Activated CD4-positive, alpha-beta T cell treated with anti-CD3 and anti-CD28 coated beads, Interleukin-2, amount 10 ng/mL, durations not matched to agents 7 days and 5 days (primary cell): ENCODE measurements at regions not wholly inside any gene's neighbourhood (a gene's known extent, or its start where the extent isn't known, plus 50 kb on each side); places are given as distances from the start of the nearest gene placed in this dataset.

Experiments used
- CTCF ChIA-PET: fragments of 350-600 bp; sonication (Branson Sonifier 250); formaldehyde crosslinking; loops from one replicate; lab custom pipeline; 2021; ENCODE audit warnings: antibody characterized with exemption; lab: Charles Lee
- POLR2A ChIA-PET: fragments of 350-600 bp; sonication (Branson Sonifier 250); formaldehyde crosslinking; loops from one replicate; lab custom pipeline; 2021; ENCODE audit warnings: antibody characterized with exemption; lab: Charles Lee
- DNase-seq: peaks from one replicate; pipeline ENCODE4 v3.0.0-alpha.2; 2020
- H3K27ac Mint-ChIP-seq: one replicate; pipeline ENCODE4 v1.8.0; 2021; ENCODE audit warnings: mild to moderate bottlenecking, moderate library complexity, mixed read lengths
- H3K27me3 Mint-ChIP-seq: one replicate; pipeline ENCODE4 v1.8.0; 2021; ENCODE audit warnings: mixed read lengths
- H3K36me3 Mint-ChIP-seq: one replicate; pipeline ENCODE4 v1.8.0; 2021; ENCODE audit warnings: low read depth, mixed read lengths
- H3K4me1 Mint-ChIP-seq: one replicate; pipeline ENCODE4 v1.8.0; 2021; ENCODE audit warnings: mixed read lengths
- H3K4me3 Mint-ChIP-seq: one replicate; pipeline ENCODE4 v1.8.0; 2021; ENCODE audit warnings: mild to moderate bottlenecking, moderate library complexity, mixed read lengths
- H3K9me3 Mint-ChIP-seq: one replicate; pipeline ENCODE4 v1.8.0; 2021; ENCODE audit warnings: mixed read lengths

- peaks cover 5% of the 10 kb centered on the region for H3K27me3 Mint-ChIP-seq
Observed at GRCh38 chr10:71023704-71024283, 135.4 kb upstream of the PCBD1 start.

GRCh38 chr10:71024490-71024889, 136.1 kb upstream of the PCBD1 start:
- Mint-ChIP-seq H3K9me3 (no peaks in the 10 kb centered on the region), H3K27ac (no peak overlapping the region), H3K4me3 (no peak overlapping the region), H3K4me1 (no peaks in the 10 kb centered on the region), H3K36me3 (no peaks in the 10 kb centered on the region), H3K27me3 (peaks cover 5% of the 10 kb centered on the region)
- CTCF ChIA-PET = no interaction called here
- POLR2A ChIA-PET = no interaction called here
- DNase-seq = no peak

More at GRCh38 chr10:71023704-71024283, 135.4 kb upstream of the PCBD1 start:
- Mint-ChIP-seq H3K36me3 (no peaks in the 10 kb centered on the region), H3K27ac (no peak overlapping the region), H3K4me3 (no peak overlapping the region), H3K4me1 (no peaks in the 10 kb centered on the region), H3K9me3 (no peaks in the 10 kb centered on the region)
- DNase-seq = no peak
- ChIA-PET POLR2A (no interaction called here), CTCF (no interaction called here)

- H3K27ac Mint-ChIP-seq = no peak overlapping the region
- H3K36me3 Mint-ChIP-seq = no peaks in the 10 kb centered on the region
- CTCF ChIA-PET = interaction anchor here (1.2 kb wide), 1 partner anchor 9 kb away, joined by 3 read pairs; no protein-coding TSS in a partner anchor
- H3K4me3 Mint-ChIP-seq = no peak overlapping the region
- DNase-seq = no peak
- H3K27me3 Mint-ChIP-seq = peaks cover 5% of the 10 kb centered on the region
- POLR2A ChIA-PET = no interaction called here
- H3K4me1 Mint-ChIP-seq = no peaks in the 10 kb centered on the region
- H3K9me3 Mint-ChIP-seq = no peaks in the 10 kb centered on the region
Observed at GRCh38 chr10:71025535-71025934, 137.2 kb upstream of the PCBD1 start.

- POLR2A ChIA-PET = no interaction called here
- Mint-ChIP-seq H3K27ac (no peak overlapping the region), H3K36me3 (no peaks in the 10 kb centered on the region), H3K9me3 (no peaks in the 10 kb centered on the region), H3K27me3 (peaks cover 3% of the 10 kb centered on the region), H3K4me3 (no peak overlapping the region), H3K4me1 (no peaks in the 10 kb centered on the region)
- CTCF ChIA-PET = no interaction called here
- DNase-seq = no peak
Observed at GRCh38 chr10:71028066-71028465, 139.7 kb upstream of the PCBD1 start.

- CTCF ChIA-PET = interaction anchor here (0.6 kb wide), 1 partner anchor 1163 kb away, joined by 3 read pairs; no protein-coding TSS in a partner anchor
- POLR2A ChIA-PET = no interaction called here
- H3K9me3 Mint-ChIP-seq = no peaks in the 10 kb centered on the region
- DNase-seq = no peak
- H3K27me3 Mint-ChIP-seq = no peaks in the 10 kb centered on the region
- H3K36me3 Mint-ChIP-seq = no peaks in the 10 kb centered on the region
- H3K4me1 Mint-ChIP-seq = no peaks in the 10 kb centered on the region
- no peak overlapping the region for H3K27ac Mint-ChIP-seq
- no peak overlapping the region for H3K4me3 Mint-ChIP-seq
Observed at GRCh38 chr10:71029411-71029892, 141.1 kb upstream of the PCBD1 start.

GRCh38 chr10:71029907-71030306, 141.5 kb upstream of the PCBD1 start:
- no peak overlapping the region for H3K4me3 Mint-ChIP-seq
- POLR2A ChIA-PET = no interaction called here

GRCh38 chr10:71031026-71031425, 142.7 kb upstream of the PCBD1 start:
- Mint-ChIP-seq H3K27me3 (no peaks in the 10 kb centered on the region), H3K9me3 (no peaks in the 10 kb centered on the region), H3K36me3 (no peaks in the 10 kb centered on the region)

More at GRCh38 chr10:71029907-71030306, 141.5 kb upstream of the PCBD1 start:
- DNase-seq = no peak
- no peaks in the 10 kb centered on the region for H3K9me3 Mint-ChIP-seq
- CTCF ChIA-PET = interaction anchor here (0.6 kb wide), 1 partner anchor 1163 kb away, joined by 3 read pairs; no protein-coding TSS in a partner anchor
- no peaks in the 10 kb centered on the region for H3K36me3 Mint-ChIP-seq
- H3K27ac Mint-ChIP-seq = no peak overlapping the region
- no peaks in the 10 kb centered on the region for H3K4me1 Mint-ChIP-seq
- H3K27me3 Mint-ChIP-seq = no peaks in the 10 kb centered on the region

GRCh38 chr10:71031603-71032002, 143.2 kb upstream of the PCBD1 start:
- H3K36me3 Mint-ChIP-seq = no peaks in the 10 kb centered on the region

More at GRCh38 chr10:71031026-71031425, 142.7 kb upstream of the PCBD1 start:
- no peak overlapping the region for H3K27ac Mint-ChIP-seq
- POLR2A ChIA-PET = no interaction called here
- no peak for DNase-seq
- no peak overlapping the region for H3K4me3 Mint-ChIP-seq
- CTCF ChIA-PET = no interaction called here
- H3K4me1 Mint-ChIP-seq = no peaks in the 10 kb centered on the region

GRCh38 chr10:71032887-71033286, 144.5 kb upstream of the PCBD1 start:
- no peak overlapping the region for H3K27ac Mint-ChIP-seq
- no peaks in the 10 kb centered on the region for H3K4me1 Mint-ChIP-seq
- no peaks in the 10 kb centered on the region for H3K9me3 Mint-ChIP-seq
- no peaks in the 10 kb centered on the region for H3K27me3 Mint-ChIP-seq
- H3K36me3 Mint-ChIP-seq = no peaks in the 10 kb centered on the region
- POLR2A ChIA-PET = no interaction called here
- no peak for DNase-seq
- CTCF ChIA-PET = no interaction called here
- no peak overlapping the region for H3K4me3 Mint-ChIP-seq

More at GRCh38 chr10:71031603-71032002, 143.2 kb upstream of the PCBD1 start:
- no peak for DNase-seq
- H3K4me3 Mint-ChIP-seq = no peak overlapping the region
- no peaks in the 10 kb centered on the region for H3K9me3 Mint-ChIP-seq
- H3K27me3 Mint-ChIP-seq = no peaks in the 10 kb centered on the region
- H3K4me1 Mint-ChIP-seq = no peaks in the 10 kb centered on the region
- no peak overlapping the region for H3K27ac Mint-ChIP-seq
- POLR2A ChIA-PET = no interaction called here
- CTCF ChIA-PET = no interaction called here

GRCh38 chr10:71033396-71033980, 145.1 kb upstream of the PCBD1 start:
- POLR2A ChIA-PET = no interaction called here
- DNase-seq = no peak
- H3K9me3 Mint-ChIP-seq = no peaks in the 10 kb centered on the region
- no peak overlapping the region for H3K4me3 Mint-ChIP-seq
- CTCF ChIA-PET = no interaction called here
- no peaks in the 10 kb centered on the region for H3K4me1 Mint-ChIP-seq
- H3K36me3 Mint-ChIP-seq = no peaks in the 10 kb centered on the region
- no peaks in the 10 kb centered on the region for H3K27me3 Mint-ChIP-seq
- H3K27ac Mint-ChIP-seq = no peak overlapping the region

GRCh38 chr10:71035511-71036296, 147.3 kb upstream of the PCBD1 start:
- DNase-seq = no peak

GRCh38 chr10:71036297-71036966, 148.1 kb upstream of the PCBD1 start:
- H3K4me3 Mint-ChIP-seq = no peak overlapping the region
- POLR2A ChIA-PET = no interaction called here
- no peaks in the 10 kb centered on the region for H3K36me3 Mint-ChIP-seq
- H3K27ac Mint-ChIP-seq = no peak overlapping the region
- H3K27me3 Mint-ChIP-seq = no peaks in the 10 kb centered on the region
- DNase-seq = no peak
- CTCF ChIA-PET = no interaction called here
- no peaks in the 10 kb centered on the region for H3K4me1 Mint-ChIP-seq
- H3K9me3 Mint-ChIP-seq = no peaks in the 10 kb centered on the region

More at GRCh38 chr10:71035511-71036296, 147.3 kb upstream of the PCBD1 start:
- ChIA-PET POLR2A (no interaction called here), CTCF (interaction anchor here (0.6 kb wide), 1 partner anchor 36 kb away, joined by 3 read pairs; no protein-coding TSS in a partner anchor)
- Mint-ChIP-seq H3K27me3 (no peaks in the 10 kb centered on the region), H3K27ac (no peak overlapping the region), H3K9me3 (no peaks in the 10 kb centered on the region), H3K4me3 (no peak overlapping the region), H3K4me1 (no peaks in the 10 kb centered on the region), H3K36me3 (no peaks in the 10 kb centered on the region)
